Right atrium auricular region (tissue), 2 donors: ENCODE measurements at regions not wholly inside any gene's neighbourhood (a gene's known extent, or its start where the extent isn't known, plus 50 kb on each side); places are given as distances from the start of the nearest gene placed in this dataset.

Experiments used
- DNase-seq: peaks from one replicate; pipeline ENCODE4 v3.0.0-alpha.2; 2019; ENCODE audit warnings: low spot score
- H3K27ac ChIP-seq, 2 donors: fragments of 200-600 bp; sonication (generic); 1 replicate in 1 of 2; 2 replicates in 1 of 2; pipeline ENCODE4 v1.5.1; 2016 to 2019
- H3K27me3 ChIP-seq, 2 donors: fragments of 200-600 bp; sonication (generic); one replicate each; pipeline versions ENCODE4 v1.5.1 to v1.6.0; 2017 to 2019
- H3K36me3 ChIP-seq: fragments of 200-600 bp; sonication (generic); one replicate; pipeline ENCODE4 v1.5.1; 2016
- H3K4me1 ChIP-seq, 2 donors: fragments of 200-600 bp; sonication (generic); one replicate each; pipeline versions ENCODE4 v1.5.1 to v1.6.0; 2017 to 2019
- H3K4me3 ChIP-seq, 2 donors: fragments of 200-600 bp; sonication (generic); 1 replicate in 1 of 2; 2 replicates in 1 of 2; pipeline ENCODE4 v1.5.1; 2017 to 2019; ENCODE audit warnings: mild to moderate bottlenecking in 1 of 2, moderate library complexity in 1 of 2
- H3K9me3 ChIP-seq, 2 donors: fragments of 200-600 bp; sonication (generic); one replicate each; pipeline ENCODE4 v1.5.1; 2019
- CTCF ChIP-seq, 2 donors: fragments of 200-600 bp; sonication (generic); IDR thresholded peaks; one replicate each; pipeline ENCODE4 v1.5.1; 2019; ENCODE audit warnings: antibody characterized with exemption in 2 of 2

- Histone ChIP-seq H3K36me3 (no peaks in the 10 kb centered on the region), H3K27me3 (no peaks in the 10 kb centered on the region), H3K9me3 (no peaks in the 10 kb centered on the region), H3K4me1 (no peaks in the 10 kb centered on the region), H3K27ac (no peak overlapping the region), H3K4me3 (no peak overlapping the region)
- no peak for TF ChIP-seq CTCF (IDR thresholded peaks at IDR 0.05)
- no peak for DNase-seq
Observed at GRCh38 chr15:93913310-93913709, 318.1 kb upstream of the MCTP2 start.

GRCh38 chr15:93900476-93901400 lies 330.6 kb upstream of the MCTP2 start:
- Histone ChIP-seq H3K27ac (no peak overlapping the region), H3K4me1 (no peaks in the 10 kb centered on the region), H3K36me3 (no peaks in the 10 kb centered on the region), H3K9me3 (no peaks in the 10 kb centered on the region), H3K27me3 (no peaks in the 10 kb centered on the region), H3K4me3 (no peak overlapping the region)
- TF ChIP-seq CTCF (IDR thresholded peaks at IDR 0.05) = no peak
- DNase-seq = no peak

GRCh38 chr15:93899817-93900216 lies 331.5 kb upstream of the MCTP2 start:
- Histone ChIP-seq H3K27ac (no peak overlapping the region), H3K9me3 (no peaks in the 10 kb centered on the region), H3K36me3 (no peaks in the 10 kb centered on the region), H3K27me3 (no peaks in the 10 kb centered on the region), H3K4me1 (no peaks in the 10 kb centered on the region), H3K4me3 (no peak overlapping the region)
- TF ChIP-seq CTCF (IDR thresholded peaks at IDR 0.05) = no peak
- no peak for DNase-seq

GRCh38 chr15:93897377-93897776 lies 334.0 kb upstream of the MCTP2 start:
- no peak overlapping the region for H3K27ac ChIP-seq
- no peak overlapping the region for H3K4me3 ChIP-seq
- H3K4me1 ChIP-seq = no peaks in the 10 kb centered on the region
- no peaks in the 10 kb centered on the region for H3K36me3 ChIP-seq
- no peaks in the 10 kb centered on the region for H3K9me3 ChIP-seq
- H3K27me3 ChIP-seq = no peaks in the 10 kb centered on the region
- no peak for DNase-seq
- no peak for TF ChIP-seq CTCF (IDR thresholded peaks at IDR 0.05)

- H3K4me3 ChIP-seq = no peak overlapping the region
- no peaks in the 10 kb centered on the region for H3K9me3 ChIP-seq
- H3K27me3 ChIP-seq = no peaks in the 10 kb centered on the region
- H3K36me3 ChIP-seq = no peaks in the 10 kb centered on the region
- H3K4me1 ChIP-seq = no peaks in the 10 kb centered on the region
- no peak for TF ChIP-seq CTCF (IDR thresholded peaks at IDR 0.05)
- no peak overlapping the region for H3K27ac ChIP-seq
- DNase-seq = no peak
Observed at GRCh38 chr15:93895976-93896770, 335.2 kb upstream of the MCTP2 start.
